8988T (cell line): ENCODE measurements at regions not wholly inside any gene's neighbourhood (a gene's known extent, or its start where the extent isn't known, plus 50 kb on each side); places are given as distances from the start of the nearest gene placed in this dataset.

Experiments
- DNase-seq: peaks from one replicate; pipeline ENCODE4 v3.0.0; 2011

DNA sequence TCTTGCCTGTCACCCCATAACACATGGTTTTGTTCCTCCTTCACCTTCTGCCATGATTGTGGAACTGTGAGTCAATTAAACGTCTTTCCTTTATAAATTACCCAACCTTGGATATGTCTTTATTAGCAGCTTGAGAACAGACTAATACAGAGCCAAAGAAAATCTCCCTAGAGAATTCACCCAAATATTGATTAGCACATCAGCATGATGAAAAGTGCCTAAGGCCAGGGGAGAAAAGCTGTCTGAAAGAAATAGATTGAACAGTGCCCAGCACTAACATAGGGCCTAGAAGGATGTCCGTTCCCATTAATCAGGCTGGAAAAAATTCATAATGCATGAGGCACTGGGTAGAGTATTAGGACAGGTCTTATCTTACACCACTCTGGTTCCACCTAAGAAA is 111.9 kb upstream of the CALN1 start:
- no peak for DNase-seq

DNA sequence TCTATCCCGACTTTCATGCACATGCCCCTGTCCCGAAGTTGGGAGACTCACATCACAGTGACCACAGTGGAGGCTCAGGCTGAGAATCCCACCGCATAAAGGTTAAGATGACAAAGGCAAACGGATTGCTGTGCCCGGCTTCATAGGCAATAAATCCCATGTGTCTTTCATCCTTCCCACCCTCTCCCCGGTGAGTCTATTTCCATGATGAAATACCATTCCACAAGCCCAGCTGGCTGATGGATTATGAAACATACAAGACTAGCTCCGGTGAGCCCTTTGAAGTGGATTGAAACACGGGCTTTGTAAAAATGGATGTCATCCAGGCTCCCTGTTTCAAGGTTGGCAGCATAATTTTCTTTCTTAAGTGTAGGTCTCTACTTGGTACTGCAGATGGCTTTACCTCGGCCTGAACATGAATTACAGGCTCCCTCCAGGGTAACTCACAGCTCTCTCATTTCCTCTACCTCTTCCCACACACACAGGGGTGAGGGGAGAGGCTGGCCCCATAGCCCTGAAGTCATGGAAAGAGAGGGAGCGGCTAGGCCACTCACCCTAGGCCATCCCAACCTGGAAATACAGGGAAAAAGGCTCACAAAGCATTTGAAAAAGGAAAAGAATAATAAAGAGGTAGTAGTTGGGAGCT is 92.0 kb upstream of the CALN1 start:
- no peak for DNase-seq

DNA sequence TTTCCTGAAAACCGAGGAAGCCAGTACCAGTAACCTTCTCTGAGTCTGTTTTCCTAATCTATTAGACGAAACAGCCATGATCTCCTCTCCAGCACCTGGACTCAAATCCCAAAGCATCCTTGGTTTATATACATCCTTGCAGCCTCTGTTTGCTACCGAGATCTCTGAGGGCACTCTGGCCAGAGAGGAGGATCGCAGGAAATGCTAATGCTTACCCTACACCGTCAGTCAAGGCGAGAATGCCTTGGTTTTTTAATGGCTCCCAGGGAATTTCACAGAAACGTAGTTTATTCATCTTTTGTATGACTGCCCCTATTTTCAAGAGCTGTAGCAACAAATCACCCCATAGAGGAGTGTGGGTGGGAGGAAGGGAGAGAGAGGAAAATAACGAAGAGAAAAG is 91.5 kb upstream of the CALN1 start:
- no peak for DNase-seq

DNA sequence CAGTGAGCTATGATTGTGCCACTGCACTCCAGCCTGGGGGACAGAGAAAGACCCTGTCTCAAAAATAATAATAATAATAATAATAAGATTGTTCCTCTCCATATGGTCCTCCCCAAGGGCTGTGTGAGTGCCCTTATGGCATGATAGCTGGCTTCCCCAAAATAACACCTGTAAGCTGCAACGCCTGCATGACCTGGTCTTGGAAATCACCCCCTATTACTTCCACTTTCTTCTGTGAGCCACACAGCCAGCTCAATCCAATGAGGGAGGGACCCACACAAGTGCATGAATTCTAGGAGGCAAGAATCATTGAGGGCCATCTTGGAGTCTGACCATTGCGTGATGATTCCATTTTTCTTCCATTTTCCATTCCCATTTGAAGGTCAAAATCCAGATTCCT is 82.7 kb upstream of the CALN1 start:
- no peak for DNase-seq

DNA sequence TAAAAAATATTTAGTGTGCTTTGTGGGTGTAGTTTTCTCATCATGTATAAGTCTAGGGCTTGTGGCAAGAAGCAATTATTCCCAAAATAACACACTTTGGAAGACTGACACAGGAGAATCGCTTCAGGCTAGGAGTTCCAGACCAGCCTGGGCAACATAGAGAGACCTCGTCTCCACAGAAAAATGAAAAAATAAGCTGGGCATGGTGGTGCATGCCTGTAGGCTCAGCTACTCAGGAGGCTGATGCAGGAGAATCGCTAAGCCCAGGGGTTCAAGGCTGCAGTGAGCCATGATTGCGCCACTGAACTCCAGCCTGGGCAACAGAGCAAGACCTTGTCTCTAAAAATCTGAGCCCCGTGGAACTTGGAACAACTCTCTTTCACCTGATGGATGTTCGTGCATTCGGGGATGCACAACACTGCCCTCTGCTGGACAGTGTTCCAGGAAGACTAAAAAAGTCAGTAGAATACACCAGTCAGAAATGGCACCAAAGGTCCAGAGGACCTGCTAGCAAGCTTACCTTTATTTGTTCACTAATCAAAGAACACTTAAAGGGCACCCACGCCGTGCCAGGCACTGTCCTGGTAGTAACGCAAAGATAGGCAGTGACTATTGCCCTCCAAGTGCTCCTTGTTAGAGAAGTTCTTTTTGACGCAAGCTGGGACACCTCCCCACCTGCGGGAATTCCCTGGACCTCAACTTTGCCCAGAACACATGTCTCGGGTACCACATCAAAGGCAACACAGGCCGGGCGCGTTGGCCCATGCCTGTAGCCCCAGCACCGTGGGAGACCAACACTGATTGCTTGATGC is 81.9 kb upstream of the CALN1 start:
- DNase-seq = peak; percentile 7

DNA sequence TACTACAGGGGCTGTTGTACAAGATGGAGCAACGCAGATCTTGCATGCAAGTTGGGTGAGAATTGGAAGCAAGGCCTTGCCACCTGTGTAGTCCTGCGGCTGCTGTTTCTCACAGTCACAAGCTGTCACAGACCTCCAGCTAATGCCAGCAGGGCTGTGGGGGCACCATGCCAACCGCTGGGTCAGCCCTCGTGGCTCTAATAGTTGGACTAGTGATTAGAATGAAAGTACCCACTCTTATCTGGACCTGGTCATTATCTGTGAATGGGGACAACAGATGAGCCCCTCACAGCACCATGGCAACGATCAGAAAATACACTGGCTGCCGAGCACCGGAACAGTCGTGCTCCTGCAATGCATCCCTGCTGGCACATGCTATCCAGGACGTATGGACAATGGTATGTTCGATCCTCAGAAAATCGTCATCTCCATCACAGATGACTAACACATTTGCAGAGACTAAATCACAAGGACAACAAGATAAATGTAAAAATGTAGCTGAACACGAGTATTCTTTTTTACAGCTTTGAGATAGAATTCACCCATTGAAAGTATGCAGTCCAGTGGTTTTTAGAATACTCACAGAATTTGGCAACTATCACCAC is 80.4 kb upstream of the CALN1 start:
- no peak for DNase-seq

DNA sequence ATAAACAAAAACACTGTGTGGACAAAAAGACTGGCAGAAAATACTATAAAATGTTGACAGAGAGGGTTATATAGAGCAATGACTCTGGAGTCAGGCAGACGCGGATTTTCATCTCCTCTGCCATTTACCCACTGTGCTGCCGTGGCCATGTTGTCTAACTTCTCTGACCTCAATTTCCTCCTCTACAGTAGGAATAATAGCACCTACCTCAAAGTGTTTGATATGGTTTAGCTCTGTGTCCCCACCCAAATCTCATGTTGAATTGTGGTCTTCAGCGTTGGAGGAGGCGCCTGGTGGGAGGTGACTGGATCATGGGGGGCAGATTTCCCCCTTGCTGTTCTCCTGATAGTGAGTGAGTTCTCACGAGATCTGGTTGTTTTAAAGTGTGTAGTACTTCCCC is 78.2 kb upstream of the CALN1 start:
- no peak for DNase-seq

DNA sequence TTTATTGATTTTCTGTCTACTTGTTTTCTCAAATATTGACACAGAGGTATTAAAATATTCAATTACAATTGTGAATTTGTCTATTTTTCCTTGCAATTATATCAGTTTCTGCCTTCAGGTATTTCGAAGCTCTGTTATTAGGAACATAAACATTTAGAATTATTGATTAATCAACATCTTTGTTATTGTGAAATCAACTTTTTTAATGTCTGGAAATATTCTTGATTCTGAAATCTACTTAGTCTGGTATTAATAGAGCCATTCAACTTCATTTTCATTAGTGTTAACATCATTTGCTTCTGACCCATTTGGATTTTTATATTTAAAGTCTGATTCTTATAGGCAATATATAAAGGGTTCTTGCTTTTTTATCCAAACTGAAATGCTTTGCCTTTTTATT is 69.8 kb upstream of the CALN1 start:
- no peak for DNase-seq

DNA sequence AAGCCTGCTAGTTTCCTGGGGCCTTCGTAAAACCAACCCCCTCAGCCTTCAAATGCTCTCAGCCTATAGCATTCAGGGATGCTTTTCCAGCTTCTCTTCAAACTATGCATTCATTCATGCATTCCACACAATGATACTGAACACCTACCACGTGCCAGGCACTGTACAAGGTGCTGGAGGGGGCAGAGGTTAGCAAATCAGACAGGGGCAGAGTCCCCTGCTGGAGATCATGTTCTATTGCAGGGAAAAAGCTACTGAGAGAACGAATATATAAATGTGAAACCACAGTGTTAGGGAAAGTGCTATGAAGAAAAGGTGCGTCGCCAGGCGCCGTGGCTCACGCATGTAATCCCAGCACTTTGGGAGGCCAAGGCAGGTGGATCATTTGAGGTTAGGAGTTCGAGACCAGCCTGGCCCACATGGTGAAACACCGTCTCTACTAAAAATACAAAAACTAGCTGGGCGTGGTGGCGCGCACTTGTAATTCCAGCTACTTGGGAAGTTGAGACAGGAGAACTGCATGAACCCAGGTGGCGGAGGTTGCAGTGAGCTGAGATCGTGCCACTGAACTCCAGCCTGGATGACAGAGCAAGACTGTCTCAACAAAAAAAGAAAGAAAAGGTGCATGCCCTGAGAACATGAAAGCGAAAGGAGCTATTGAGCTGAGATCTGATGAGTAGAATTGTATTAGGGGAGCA is 64.6 kb upstream of the CALN1 start:
- no peak for DNase-seq

DNA sequence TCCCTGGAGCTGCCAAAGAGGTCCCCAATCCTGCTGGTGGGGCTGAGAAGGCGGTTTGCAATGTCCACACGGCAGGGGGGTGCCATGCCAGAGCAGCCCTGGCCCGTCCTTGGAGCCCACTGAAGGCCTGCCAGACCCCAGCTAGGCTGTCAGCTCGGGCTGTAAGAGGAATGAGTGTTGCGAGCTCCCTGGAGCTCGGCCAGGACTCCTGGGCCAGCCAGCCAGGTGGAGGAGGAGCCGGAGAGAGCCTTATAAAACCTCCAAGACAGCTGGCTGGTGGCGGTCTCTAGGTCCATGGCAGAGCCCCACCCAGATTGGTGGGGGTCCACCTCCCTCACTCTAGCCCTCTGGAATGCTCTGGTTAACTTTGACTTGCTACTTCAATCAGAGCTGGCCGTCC is 55.1 kb upstream of the CALN1 start:
- DNase-seq = no peak

DNA sequence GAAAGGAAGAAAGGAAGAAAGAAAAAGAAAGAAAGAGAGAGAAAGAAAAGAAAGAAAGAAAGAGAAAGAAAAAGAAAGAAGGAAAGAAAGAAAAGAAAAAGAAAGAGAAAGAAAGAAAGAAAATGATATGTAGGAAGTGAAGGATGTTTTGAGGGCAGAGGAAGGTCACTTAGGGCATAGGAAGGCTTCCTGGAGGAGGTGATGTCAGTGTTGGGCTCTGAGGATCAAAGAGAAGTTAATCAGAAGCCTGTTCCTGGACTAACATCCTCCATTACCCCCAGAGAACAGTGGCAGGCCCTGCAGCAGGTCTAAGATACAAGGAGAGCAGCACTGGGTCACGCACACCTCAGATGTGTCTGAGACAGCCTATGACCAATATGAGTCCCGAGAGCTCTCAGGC is 54.7 kb upstream of the CALN1 start:
- DNase-seq = no peak

DNA sequence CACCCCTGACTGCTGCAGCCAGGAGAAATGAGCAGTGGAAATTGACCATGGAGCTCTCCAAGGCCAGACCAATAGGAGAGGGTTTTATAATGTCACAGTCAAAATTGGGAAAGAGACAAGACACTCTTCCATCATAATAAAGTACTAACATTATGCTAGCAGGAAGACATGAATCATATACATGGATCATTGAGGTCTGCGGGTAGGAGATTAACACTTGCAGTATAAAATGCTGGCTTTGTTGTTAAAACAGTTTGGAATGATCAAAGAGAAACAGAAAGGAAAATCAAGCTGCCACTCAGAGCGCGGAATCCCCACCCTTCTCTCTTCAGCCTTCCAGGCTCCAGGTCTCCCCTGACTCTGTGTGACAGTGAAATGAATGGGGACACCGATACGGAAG is 53.4 kb upstream of the CALN1 start:
- no peak for DNase-seq

DNA sequence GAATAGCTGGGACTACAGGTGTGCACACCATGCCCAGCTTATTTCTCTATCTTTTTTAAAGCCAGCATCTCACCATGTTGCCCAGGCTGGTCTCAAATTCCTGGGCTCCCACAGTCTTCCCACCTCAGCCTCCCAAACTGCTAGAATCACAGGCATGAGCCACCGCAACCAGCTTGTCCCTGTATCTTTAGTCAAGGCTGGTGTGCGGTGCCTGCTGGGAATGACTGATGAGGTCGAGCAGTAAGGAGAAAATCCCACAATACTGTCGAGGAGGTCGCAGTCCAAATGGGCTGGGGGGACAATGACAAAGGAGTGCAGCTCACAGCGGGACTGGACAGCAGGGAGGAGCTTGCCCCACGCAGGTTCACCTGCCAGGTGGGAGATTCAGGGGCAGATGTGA is 50.2 kb upstream of the CALN1 start:
- no peak for DNase-seq
